ENCODE measurements at regions not wholly inside any gene's neighbourhood (a gene's known extent, or its start where the extent isn't known, plus 50 kb on each side); places are given as distances from the start of the nearest gene placed in this dataset.

DNA sequence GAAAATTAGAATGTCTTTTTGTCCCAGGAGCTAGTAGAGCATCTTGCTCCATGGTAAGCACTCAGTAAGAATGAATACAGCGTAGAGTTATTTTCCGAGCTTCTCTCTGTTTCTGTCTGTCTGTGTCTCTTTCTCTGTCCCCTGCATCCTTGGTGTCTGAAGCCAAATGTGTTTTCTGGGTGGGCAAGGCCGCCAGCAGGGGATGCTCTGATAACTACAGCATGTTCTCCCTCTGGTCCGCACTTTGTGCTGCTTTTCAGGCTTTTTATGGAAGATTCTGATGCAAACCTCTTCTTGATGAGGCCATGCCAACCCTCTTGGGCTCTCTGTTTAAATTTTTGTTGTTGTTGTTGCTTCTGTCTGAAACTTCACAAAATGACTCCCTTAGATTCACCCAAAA is 142.8 kb upstream of the UBL3 start:
- TF ChIP-seq, protein P1, sequence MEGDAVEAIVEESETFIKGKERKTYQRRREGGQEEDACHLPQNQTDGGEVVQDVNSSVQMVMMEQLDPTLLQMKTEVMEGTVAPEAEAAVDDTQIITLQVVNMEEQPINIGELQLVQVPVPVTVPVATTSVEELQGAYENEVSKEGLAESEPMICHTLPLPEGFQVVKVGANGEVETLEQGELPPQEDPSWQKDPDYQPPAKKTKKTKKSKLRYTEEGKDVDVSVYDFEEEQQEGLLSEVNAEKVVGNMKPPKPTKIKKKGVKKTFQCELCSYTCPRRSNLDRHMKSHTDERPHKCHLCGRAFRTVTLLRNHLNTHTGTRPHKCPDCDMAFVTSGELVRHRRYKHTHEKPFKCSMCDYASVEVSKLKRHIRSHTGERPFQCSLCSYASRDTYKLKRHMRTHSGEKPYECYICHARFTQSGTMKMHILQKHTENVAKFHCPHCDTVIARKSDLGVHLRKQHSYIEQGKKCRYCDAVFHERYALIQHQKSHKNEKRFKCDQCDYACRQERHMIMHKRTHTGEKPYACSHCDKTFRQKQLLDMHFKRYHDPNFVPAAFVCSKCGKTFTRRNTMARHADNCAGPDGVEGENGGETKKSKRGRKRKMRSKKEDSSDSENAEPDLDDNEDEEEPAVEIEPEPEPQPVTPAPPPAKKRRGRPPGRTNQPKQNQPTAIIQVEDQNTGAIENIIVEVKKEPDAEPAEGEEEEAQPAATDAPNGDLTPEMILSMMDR (IDR thresholded peaks at IDR 0.05) = no peak
- TF ChIP-seq POLR2A (IDR thresholded peaks at IDR 0.05) = no peak
